Stimulated activated naive CD8-positive, alpha-beta T cell treated with anti-CD3 and anti-CD28 coated beads, Interleukin-15, Interleukin-2, amounts not matched to agents 100 U/mL and 50 U/mL, for 24 hours (primary cell): ENCODE measurements at regions not wholly inside any gene's neighbourhood (a gene's known extent, or its start where the extent isn't known, plus 50 kb on each side); places are given as distances from the start of the nearest gene placed in this dataset.

Source experiments
- ATAC-seq: fragments of 150-1000 bp; cut with Tn5 transposase; one replicate; pipeline ENCODE4 v1.10.0; 2021
- DNase-seq: peaks from one replicate; pipeline ENCODE4 v3.0.0; 2021

GRCh38 chr12:28937196-28937595 lies 211.9 kb upstream of the FAR2 start:
- ATAC-seq: no peak
- no peak for DNase-seq

GRCh38 chr12:28938056-28938455 lies 211.0 kb upstream of the FAR2 start:
- DNase-seq (no peak), ATAC-seq (no peak)

- DNase-seq: no peak
- no peak for ATAC-seq
Measured at GRCh38 chr12:28938581-28939235, 210.4 kb upstream of the FAR2 start.

GRCh38 chr12:28939427-28939826 lies 209.7 kb upstream of the FAR2 start:
- no peak for DNase-seq
- ATAC-seq: no peak

GRCh38 chr12:28941248-28941647 lies 207.8 kb upstream of the FAR2 start:
- no peak for DNase-seq
- no peak for ATAC-seq

GRCh38 chr12:28946361-28946760 lies 202.7 kb upstream of the FAR2 start:
- no peak for ATAC-seq
- no peak for DNase-seq

- DNase-seq: no peak
- ATAC-seq: no peak
Measured at GRCh38 chr12:28948685-28949084, 200.4 kb upstream of the FAR2 start.

- no peak for DNase-seq
- ATAC-seq: no peak
Measured at GRCh38 chr12:28949184-28949583, 199.9 kb upstream of the FAR2 start.

GRCh38 chr12:28950049-28950448 lies 199.0 kb upstream of the FAR2 start:
- DNase-seq (no peak), ATAC-seq (no peak)

- DNase-seq (no peak), ATAC-seq (no peak)
Measured at GRCh38 chr12:28951935-28952334, 197.1 kb upstream of the FAR2 start.

GRCh38 chr12:28954333-28954732 lies 194.7 kb upstream of the FAR2 start:
- ATAC-seq: no peak
- no peak for DNase-seq

GRCh38 chr12:28955491-28955890 lies 193.6 kb upstream of the FAR2 start:
- DNase-seq (no peak), ATAC-seq (no peak)

- ATAC-seq: no peak
- DNase-seq: no peak
Measured at GRCh38 chr12:28955931-28956330, 193.1 kb upstream of the FAR2 start.

GRCh38 chr12:28958553-28959195 lies 190.4 kb upstream of the FAR2 start:
- ATAC-seq (no peak), DNase-seq (no peak)

- DNase-seq: no peak
Measured at GRCh38 chr12:28961948-28962384, 187.1 kb upstream of the FAR2 start.

GRCh38 chr12:28963554-28963953 lies 185.5 kb upstream of the FAR2 start:
- no peak for DNase-seq

More at GRCh38 chr12:28961948-28962384, 187.1 kb upstream of the FAR2 start:
- no peak for ATAC-seq

GRCh38 chr12:28966046-28966780 lies 182.9 kb upstream of the FAR2 start:
- DNase-seq (no peak), ATAC-seq (no peak)

More at GRCh38 chr12:28963554-28963953, 185.5 kb upstream of the FAR2 start:
- ATAC-seq: no peak

GRCh38 chr12:28967426-28967825 lies 181.7 kb upstream of the FAR2 start:
- ATAC-seq (no peak), DNase-seq (no peak)

- DNase-seq (no peak), ATAC-seq (no peak)
Measured at GRCh38 chr12:28973491-28973890, 175.6 kb upstream of the FAR2 start.

GRCh38 chr12:28974166-28974565 lies 174.9 kb upstream of the FAR2 start:
- ATAC-seq (no peak), DNase-seq (no peak)

- no peak for DNase-seq
- no peak for ATAC-seq
Measured at GRCh38 chr12:28974883-28975282, 174.2 kb upstream of the FAR2 start.

- no peak for DNase-seq
- no peak for ATAC-seq
Measured at GRCh38 chr12:28975564-28976340, 173.3 kb upstream of the FAR2 start.

GRCh38 chr12:28980436-28980835 lies 168.6 kb upstream of the FAR2 start:
- ATAC-seq: no peak
- DNase-seq: no peak
